ENCODE measurements at regions not wholly inside any gene's neighbourhood (a gene's known extent, or its start where the extent isn't known, plus 50 kb on each side); places are given as distances from the start of the nearest gene placed in this dataset.

GRCh38 chr19:16021796-16022195 lies 54.5 kb upstream of the TPM4 start (continued):
- no peak for TF ChIP-seq ZSCAN30 (tag by site-specific recombination; IDR thresholded peaks at IDR 0.05)
- no peak for TF ChIP-seq ZNF174 (tag by site-specific recombination; IDR thresholded peaks at IDR 0.05)
- TF ChIP-seq HIC1 (tag by site-specific recombination; IDR thresholded peaks at IDR 0.05) = no peak

- Histone ChIP-seq H3K9me3 (ENCODE audit: control insufficient read depth, insufficient read depth, low read depth, low read length) (no peaks in the 10 kb centered on the region), H3K4me3 (ENCODE audit: low read depth, low read length) (no peak overlapping the region), H3K27ac (ENCODE audit: extremely low read depth, low read depth, low read length) (no peak overlapping the region), H3K4me1 (ENCODE audit: control insufficient read depth, insufficient read depth, low read length) (no peaks in the 10 kb centered on the region), H3K36me3 (ENCODE audit: control insufficient read depth in 2 of 2, insufficient read depth in 1 of 2, low read length in 2 of 2) (no peaks in the 10 kb centered on the region)
- ChIA-PET POLR2A (no interaction called here), CTCF (no interaction called here)
- no peak for TF ChIP-seq ZNF423 (tag by site-specific recombination; IDR thresholded peaks at IDR 0.05)
- TF ChIP-seq ZBTB1 (tag by site-specific recombination; IDR thresholded peaks at IDR 0.05) = no peak
- no peak for TF ChIP-seq REPIN1 (tag by site-specific recombination; IDR thresholded peaks at IDR 0.05; ENCODE audit: low read depth)
- no peak for TF ChIP-seq ZBTB8A (tag by site-specific recombination; IDR thresholded peaks at IDR 0.05)
- no peak for TF ChIP-seq ZBTB10 (tag by site-specific recombination; IDR thresholded peaks at IDR 0.05)
- no peak for TF ChIP-seq PBX3 (CRISPR knock-in tag; IDR thresholded peaks at IDR 0.05)
- no peak for TF ChIP-seq OSR2 (tag by site-specific recombination; IDR thresholded peaks at IDR 0.05)
- TF ChIP-seq ZSCAN4 (tag by site-specific recombination; IDR thresholded peaks at IDR 0.05) = no peak
- TF ChIP-seq ZNF501 (tag by site-specific recombination; IDR thresholded peaks at IDR 0.05) = no peak
- no peak for TF ChIP-seq HIC1 (tag by site-specific recombination; IDR thresholded peaks at IDR 0.05)
- no peak for TF ChIP-seq ZNF677 (tag by site-specific recombination; IDR thresholded peaks at IDR 0.05)
- no peak for TF ChIP-seq ZNF521 (tag by site-specific recombination; IDR thresholded peaks at IDR 0.05)
- no peak for TF ChIP-seq ZNF354C (tag by site-specific recombination; IDR thresholded peaks at IDR 0.05; ENCODE audit: borderline replicate concordance, low read depth)
- no peak for TF ChIP-seq ZXDB (tag by site-specific recombination; IDR thresholded peaks at IDR 0.05)
- no peak for TF ChIP-seq ZNF645 (tag by site-specific recombination; IDR thresholded peaks at IDR 0.05)
- no peak for TF ChIP-seq GLI2 (tag by site-specific recombination; IDR thresholded peaks at IDR 0.05; ENCODE audit: borderline replicate concordance, low read depth)
Measured at GRCh38 chr19:16022251-16022650, 54.0 kb upstream of the TPM4 start.
